BLaER1 (cell line): ENCODE measurements at regions not wholly inside any gene's neighbourhood (a gene's known extent, or its start where the extent isn't known, plus 50 kb on each side); places are given as distances from the start of the nearest gene placed in this dataset.

Experiments used
- H3K27ac ChIP-seq: shearing (Covaris generic); formaldehyde crosslinking; 2 replicates; pipeline ENCODE4 v1.8.1; 2022
- H3K27me3 ChIP-seq: shearing (Covaris generic); formaldehyde crosslinking; 2 replicates; pipeline ENCODE4 v1.8.1; 2022
- H3K36me3 ChIP-seq: shearing (Covaris generic); formaldehyde crosslinking; 2 replicates; pipeline ENCODE4 v1.8.1; 2022
- H3K4me1 ChIP-seq: shearing (Covaris generic); formaldehyde crosslinking; 2 replicates; pipeline ENCODE4 v1.8.1; 2022
- H3K4me2 ChIP-seq: shearing (Covaris generic); formaldehyde crosslinking; 2 replicates; pipeline ENCODE4 v1.8.1; 2022
- H3K4me3 ChIP-seq: shearing (Covaris generic); formaldehyde crosslinking; 2 replicates; pipeline ENCODE4 v1.8.1; 2022
- H3K9ac ChIP-seq: shearing (Covaris generic); formaldehyde crosslinking; 2 replicates; pipeline ENCODE4 v1.8.1; 2022
- H3K9me3 ChIP-seq: shearing (Covaris generic); formaldehyde crosslinking; 2 replicates; pipeline ENCODE4 v1.8.1; 2022
- H4K20me1 ChIP-seq: shearing (Covaris generic); formaldehyde crosslinking; 2 replicates; pipeline ENCODE4 v1.8.1; 2022
- Cebpa-rat ChIP-seq: shearing (Covaris generic); IDR thresholded peaks from 2 replicates; pipeline ENCODE4 v1.8.1; 2022

- H3K27me3 ChIP-seq = no peaks in the 10 kb centered on the region
Measured at GRCh38 chrX:40151211-40152172, 53.7 kb upstream of the BCOR start.

GRCh38 chrX:40150503-40150902 is 52.7 kb upstream of the BCOR start:
- Histone ChIP-seq H4K20me1 (no peaks in the 10 kb centered on the region), H3K4me2 (peak overlapping the region; percentile 85), H3K4me3 (peak overlapping the region; percentile 71), H3K4me1 (peaks cover 68% of the 10 kb centered on the region), H3K36me3 (no peaks in the 10 kb centered on the region), H3K27ac (peak overlapping the region; percentile 95), H3K27me3 (no peaks in the 10 kb centered on the region), H3K9me3 (peaks cover 54% of the 10 kb centered on the region), H3K9ac (peak overlapping the region; percentile 95)
- no peak for TF ChIP-seq Cebpa-rat

More at GRCh38 chrX:40151211-40152172, 53.7 kb upstream of the BCOR start:
- Histone ChIP-seq H3K4me3 (peak overlapping the region; percentile 71), H3K36me3 (no peaks in the 10 kb centered on the region), H3K4me2 (peak overlapping the region; percentile 85), H3K4me1 (peaks cover 75% of the 10 kb centered on the region), H3K9ac (peak overlapping the region; percentile 95), H3K27ac (peak overlapping the region; percentile 95), H3K9me3 (peaks cover 54% of the 10 kb centered on the region), H4K20me1 (no peaks in the 10 kb centered on the region)
- TF ChIP-seq Cebpa-rat = no peak

GRCh38 chrX:40149286-40150175 is 51.8 kb upstream of the BCOR start:
- H3K27ac ChIP-seq = peak overlapping the region; percentile 95
- H3K9ac ChIP-seq = peak overlapping the region; percentile 95
- peak overlapping the region; percentile 57 for H3K4me3 ChIP-seq
- H3K9me3 ChIP-seq = peaks cover 52% of the 10 kb centered on the region
- no peaks in the 10 kb centered on the region for H3K27me3 ChIP-seq
- no peaks in the 10 kb centered on the region for H3K36me3 ChIP-seq
- H3K4me1 ChIP-seq = peaks cover 70% of the 10 kb centered on the region
- H4K20me1 ChIP-seq = no peaks in the 10 kb centered on the region
- peak overlapping the region; percentile 85 for H3K4me2 ChIP-seq
- TF ChIP-seq Cebpa-rat = no peak

GRCh38 chrX:40148385-40149285 is 50.9 kb upstream of the BCOR start:
- Histone ChIP-seq H3K27me3 (no peaks in the 10 kb centered on the region), H3K36me3 (no peaks in the 10 kb centered on the region), H3K9me3 (peaks cover 49% of the 10 kb centered on the region), H3K9ac (peak overlapping the region; percentile 95), H3K4me1 (peaks cover 79% of the 10 kb centered on the region), H3K27ac (peak overlapping the region; percentile 95), H3K4me3 (peak overlapping the region; percentile 57), H3K4me2 (peak overlapping the region; percentile 85), H4K20me1 (no peaks in the 10 kb centered on the region)
- TF ChIP-seq Cebpa-rat = no peak

- Histone ChIP-seq H3K4me2 (peak overlapping the region; percentile 85), H4K20me1 (peaks cover 2% of the 10 kb centered on the region; the same call in 1 of the 2 replicates), H3K9ac (peak overlapping the region; percentile 95), H3K27me3 (no peaks in the 10 kb centered on the region), H3K36me3 (no peaks in the 10 kb centered on the region), H3K4me3 (peak overlapping the region; percentile 82; the same call in 1 of the 2 replicates), H3K4me1 (peaks cover 80% of the 10 kb centered on the region), H3K9me3 (peaks cover 42% of the 10 kb centered on the region), H3K27ac (peak overlapping the region; percentile 95)
- TF ChIP-seq Cebpa-rat = no peak
Measured at GRCh38 chrX:40147971-40148370, 50.2 kb upstream of the BCOR start.
